ENCODE measurements at regions not wholly inside any gene's neighbourhood (a gene's known extent, or its start where the extent isn't known, plus 50 kb on each side); places are given as distances from the start of the nearest gene placed in this dataset.

GRCh38 chr17:14432079-14432478 is 131.2 kb downstream of the HS3ST3B1 start:
- Histone ChIP-seq H3K14ac (ENCODE audit: insufficient read length) (no peak overlapping the region), H4K91ac (replicated peaks; ENCODE audit: insufficient read length, low read length) (no peak overlapping the region), H3K4me3 (ENCODE audit: extremely low read depth in 1 of 4, insufficient read depth in 2 of 4, low read depth in 3 of 4, low read length in 4 of 4) (no peak overlapping the region), H3K4ac (replicated peaks; ENCODE audit: insufficient read length, low read depth, low read length) (no peak overlapping the region), H3K79me2 (ENCODE audit: control insufficient read depth in 1 of 2, insufficient read depth in 2 of 2, low read length in 2 of 2) (no peaks in the 10 kb centered on the region), H3K4me2 (ENCODE audit: insufficient read depth in 1 of 2, low read depth in 2 of 2, low read length in 2 of 2) (no peak overlapping the region), H2BK120ac (replicated peaks; ENCODE audit: low read depth, low read length) (no peak overlapping the region), H3K23ac (ENCODE audit: insufficient read length) (no peak overlapping the region), H3K36me3 (ENCODE audit: control insufficient read depth in 2 of 4, insufficient read depth in 4 of 4, low read length in 3 of 4) (no peaks in the 10 kb centered on the region), H3K4me1 (replicated peaks in 1 of 4; ENCODE audit: control insufficient read depth in 3 of 4, insufficient read depth in 4 of 4, low read length in 3 of 4) (no peaks in the 10 kb centered on the region), H2BK12ac (ENCODE audit: low read depth, low read length) (no peak overlapping the region), H3K18ac (ENCODE audit: extremely low read depth, low read length) (no peak overlapping the region), H3K9ac (replicated peaks in 1 of 4; ENCODE audit: extremely low read depth in 1 of 4, low read depth in 3 of 4, low read length in 3 of 4) (no peak overlapping the region), H3K79me1 (ENCODE audit: low read depth, low read length) (no peaks in the 10 kb centered on the region), H3K56ac (replicated peaks; ENCODE audit: insufficient read length, low read depth, low read length) (no peak overlapping the region), H4K5ac (ENCODE audit: insufficient read length, low read depth, low read length) (no peak overlapping the region), H3K27ac (ENCODE audit: low read depth, low read length) (no peak overlapping the region), H4K8ac (ENCODE audit: extremely low read depth, insufficient read depth, low read length) (no peak overlapping the region), H2BK5ac (ENCODE audit: low read depth, low read length) (no peak overlapping the region), H2AK5ac (ENCODE audit: low read depth, low read length) (no peak overlapping the region), H4K20me1 (replicated peaks in 1 of 2; ENCODE audit: control insufficient read depth in 1 of 2, insufficient read depth in 2 of 2, low read length in 2 of 2) (no peaks in the 10 kb centered on the region), H3K27me3 (replicated peaks in 1 of 4; ENCODE audit: control insufficient read depth in 3 of 4, extremely low read depth in 1 of 4, insufficient read depth in 3 of 4, low read length in 3 of 4) (no peaks in the 10 kb centered on the region), H3K9me3 (ENCODE audit: insufficient read depth in 2 of 2, low read depth in 1 of 2, low read length in 1 of 2) (no peaks in the 10 kb centered on the region), H2AFZ (ENCODE audit: low read length) (no peak overlapping the region), H2BK15ac (ENCODE audit: low read length) (no peak overlapping the region), H3K23me2 (ENCODE audit: low read depth, low read length) (no peaks in the 10 kb centered on the region), H2BK20ac (ENCODE audit: low read length) (no peak overlapping the region)
- DNase-seq (ENCODE audit: low read depth in 1 of 2, low spot score in 2 of 2) (no peak), FAIRE-seq (no peak)
- ChIA-PET CTCF (ENCODE audit: partially characterized antibody) (interaction anchor here (0.6 to 1.0 kb wide), 2 partner anchors 19 to 823 kb away, joined by 3 read pairs; no protein-coding TSS in a partner anchor), POLR2A (ENCODE audit: partially characterized antibody) (interaction anchor here (0.6 kb wide), 1 partner anchor 82 kb away, joined by 3 read pairs; no protein-coding TSS in a partner anchor)
- WGBS, 2 experiments (ENCODE audit: extremely low coverage in 1 of 2, insufficient coverage in 1 of 2, insufficient read length in 1 of 2, insufficient replicate concordance in 2 of 2, low coverage in 1 of 2, low lambda C conversion rate in 2 of 2, missing lambda C conversion rate in 1 of 2): 84% methylated on average over 2 of the region's 2 CpGs; no CpG with 5 or more reads in 1 of the 2 experiments
- TF ChIP-seq SAP30 (IDR thresholded peaks at IDR 0.05; ENCODE audit: insufficient read depth, insufficient replicate concordance, low read length) (no peak), ASH2L (IDR thresholded peaks at IDR 0.05; ENCODE audit: low read length) (no peak), KDM5A (IDR thresholded peaks at IDR 0.05; ENCODE audit: low read length) (no peak), EP300 (IDR thresholded peaks at IDR 0.05; ENCODE audit: borderline replicate concordance in 1 of 2, low read depth in 2 of 2, low read length in 2 of 2) (no peak), BCL11A (IDR thresholded peaks at IDR 0.05; ENCODE audit: low read depth in 2 of 2, low read length in 2 of 2) (no peak), SP4 (IDR thresholded peaks at IDR 0.05; ENCODE audit: low read length) (no peak), HDAC2 (IDR thresholded peaks at IDR 0.05; ENCODE audit: borderline replicate concordance in 1 of 2, low read depth in 2 of 2, low read length in 2 of 2) (no peak), SP2 (IDR thresholded peaks at IDR 0.05; ENCODE audit: low read length) (no peak), PHF8 (conservative IDR thresholded peaks at IDR 0.05; ENCODE audit: low read depth, low read length) (no peak), FOSL1 (IDR thresholded peaks at IDR 0.05; ENCODE audit: insufficient read depth, low read depth, low read length) (no peak), ZNF274 (IDR thresholded peaks at IDR 0.05; ENCODE audit: borderline replicate concordance, extremely low read depth, low read length) (no peak)
- TF ChIP-seq, protein P1, sequence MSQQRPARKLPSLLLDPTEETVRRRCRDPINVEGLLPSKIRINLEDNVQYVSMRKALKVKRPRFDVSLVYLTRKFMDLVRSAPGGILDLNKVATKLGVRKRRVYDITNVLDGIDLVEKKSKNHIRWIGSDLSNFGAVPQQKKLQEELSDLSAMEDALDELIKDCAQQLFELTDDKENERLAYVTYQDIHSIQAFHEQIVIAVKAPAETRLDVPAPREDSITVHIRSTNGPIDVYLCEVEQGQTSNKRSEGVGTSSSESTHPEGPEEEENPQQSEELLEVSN (IDR thresholded peaks at IDR 0.05): no peak
- TF ChIP-seq, protein P2, sequence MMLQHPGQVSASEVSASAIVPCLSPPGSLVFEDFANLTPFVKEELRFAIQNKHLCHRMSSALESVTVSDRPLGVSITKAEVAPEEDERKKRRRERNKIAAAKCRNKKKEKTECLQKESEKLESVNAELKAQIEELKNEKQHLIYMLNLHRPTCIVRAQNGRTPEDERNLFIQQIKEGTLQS (IDR thresholded peaks at IDR 0.05; ENCODE audit: insufficient read depth, low read depth, low read length): no peak

Data from H1 (cell line).